ENCODE measurements at regions not wholly inside any gene's neighbourhood (a gene's known extent, or its start where the extent isn't known, plus 50 kb on each side); places are given as distances from the start of the nearest gene placed in this dataset.
"Not testable (repeated sequence)": the region's sequence is repeated elsewhere in the genome, so short reads cannot be mapped to it uniquely, and the experiment has no call there.

DNA sequence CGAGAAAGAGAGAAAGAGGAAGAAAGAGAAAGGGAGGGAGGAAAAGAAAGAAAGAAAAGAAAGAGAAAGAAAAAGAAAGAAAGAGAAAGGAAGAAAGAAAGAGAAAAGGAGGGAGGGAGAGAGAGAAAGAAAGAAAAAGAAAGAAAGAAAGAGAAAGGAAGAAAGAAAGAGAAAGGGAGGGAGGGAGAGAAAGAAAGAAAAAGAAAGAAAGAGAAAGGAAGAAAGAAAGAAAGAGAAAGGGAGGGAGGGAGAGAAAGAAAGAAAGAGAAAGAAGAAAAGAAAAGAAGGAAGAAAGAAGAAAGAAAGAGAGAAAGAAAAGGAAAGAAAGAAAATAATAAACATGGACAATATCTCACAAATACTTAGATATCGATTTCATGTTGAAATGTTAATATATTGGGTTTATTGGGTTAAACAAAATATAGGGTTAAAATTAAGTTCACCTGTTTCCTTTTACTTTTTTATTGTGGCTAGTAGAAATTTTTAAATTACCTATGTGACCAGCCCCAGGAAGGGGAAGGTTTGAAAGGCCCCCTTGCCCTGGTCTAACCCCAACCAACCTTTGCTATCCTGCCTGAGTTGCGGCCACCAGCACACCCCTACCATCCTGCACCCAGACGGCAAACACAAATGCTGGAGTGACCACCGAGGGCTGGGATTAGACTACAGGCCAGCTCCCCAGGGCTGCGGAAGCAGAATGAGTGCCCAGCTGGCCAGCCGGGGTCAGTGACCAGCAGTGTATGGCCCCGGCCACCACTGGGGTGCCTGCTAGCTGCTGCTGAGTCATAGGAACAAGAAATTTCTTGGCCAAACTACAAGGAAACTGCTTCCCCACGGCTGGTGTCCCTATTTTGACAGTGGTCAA, 81.0 kb upstream of the FGF3 start:
- H3K14ac ChIP-seq (ENCODE audit: low read length in 2 of 2) = no peak overlapping the region
- no peak overlapping the region for H3K4ac ChIP-seq (ENCODE audit: low read depth in 1 of 2, low read length in 2 of 2)
- H2BK5ac ChIP-seq (ENCODE audit: low read depth, low read length, poor library complexity, severe bottlenecking) = no peak overlapping the region
- WGBS = 63% methylated on average over 7 of the region's 9 CpGs
- no peak overlapping the region for H2BK120ac ChIP-seq (ENCODE audit: low read depth, low read length)
- H3K79me1 ChIP-seq (replicated peaks; ENCODE audit: low read length, poor library complexity, severe bottlenecking) = no peaks in the 10 kb centered on the region
- H3K23ac ChIP-seq (ENCODE audit: low read length in 2 of 2) = peak overlapping the region in 1 of 2 experiments; percentile 1
- no peak overlapping the region for H2AK5ac ChIP-seq (ENCODE audit: low read length, severe bottlenecking)
- DNase-seq = peak; percentile 44
- H3K4me1 ChIP-seq (ENCODE audit: control insufficient read depth, insufficient read depth, low read depth, low read length) = peaks cover 7% of the 10 kb centered on the region
- no peak overlapping the region for H2AFZ ChIP-seq (ENCODE audit: low read depth, low read length)
- no peak overlapping the region for H4K8ac ChIP-seq (ENCODE audit: low read length)
- no peak overlapping the region for H3K4me2 ChIP-seq (ENCODE audit: low read length, poor library complexity, severe bottlenecking)
- no peak overlapping the region for H2BK12ac ChIP-seq (ENCODE audit: low read length in 2 of 2)
- no peak overlapping the region for H3K9ac ChIP-seq (ENCODE audit: low read length)
- H2BK15ac ChIP-seq (ENCODE audit: low read depth, poor library complexity, severe bottlenecking) = no peak overlapping the region
- no peak overlapping the region for H3K18ac ChIP-seq (ENCODE audit: low read depth in 1 of 2, low read length in 2 of 2)
- H3K9me3 ChIP-seq (ENCODE audit: control insufficient read depth, low read length) = no peaks in the 10 kb centered on the region
- H3K4me3 ChIP-seq (ENCODE audit: insufficient read depth in 1 of 2, low read depth in 1 of 2, low read length in 2 of 2) = no peak overlapping the region
- no peak overlapping the region for H4K91ac ChIP-seq (ENCODE audit: low read length)
- H3K27me3 ChIP-seq (ENCODE audit: control insufficient read depth in 1 of 2, insufficient read depth in 1 of 2, low read length in 2 of 2) = peaks cover 19 to 50% of the 10 kb centered on the region in 2 experiments
- H3K36me3 ChIP-seq (ENCODE audit: control insufficient read depth in 1 of 2, insufficient read depth in 2 of 2, low read depth in 1 of 2, low read length in 2 of 2) = no peaks in the 10 kb centered on the region
- no peak overlapping the region for H3K27ac ChIP-seq (ENCODE audit: low read length, poor library complexity, severe bottlenecking)

DNA sequence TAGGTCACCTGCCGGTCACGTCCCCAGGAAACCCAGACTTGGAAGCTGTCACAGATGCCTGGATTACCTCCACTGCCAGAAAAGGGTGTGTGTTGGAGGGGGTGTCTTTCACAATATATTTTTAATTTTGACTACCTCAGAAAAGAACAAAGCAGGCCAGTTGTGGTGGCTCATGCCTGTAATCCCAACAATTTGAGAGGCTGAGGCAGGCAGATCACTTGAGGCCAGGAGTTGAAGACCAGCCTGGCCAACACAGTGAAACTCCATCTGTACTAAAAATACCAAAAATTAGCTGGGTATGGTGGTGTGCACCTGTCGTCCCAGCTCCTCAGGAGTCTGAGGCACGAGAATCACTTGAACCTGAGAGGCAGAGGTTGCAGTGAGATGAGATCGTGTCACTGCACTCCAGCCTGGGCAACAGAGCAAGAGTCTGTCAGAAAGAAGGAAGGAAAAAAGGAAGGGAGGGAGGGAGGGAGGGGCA, 81.6 kb upstream of the FGF3 start:
- H2AFZ ChIP-seq (ENCODE audit: low read depth, low read length); H2BK15ac ChIP-seq (ENCODE audit: low read depth, poor library complexity, severe bottlenecking); H3K27ac ChIP-seq (ENCODE audit: low read length, poor library complexity, severe bottlenecking); H3K4me3 ChIP-seq (ENCODE audit: insufficient read depth in 1 of 2, low read depth in 1 of 2, low read length in 2 of 2); H4K8ac ChIP-seq (ENCODE audit: low read length); H3K4ac ChIP-seq (ENCODE audit: low read depth in 1 of 2, low read length in 2 of 2); H3K79me1 ChIP-seq (replicated peaks; ENCODE audit: low read length, poor library complexity, severe bottlenecking); H3K4me2 ChIP-seq (ENCODE audit: low read length, poor library complexity, severe bottlenecking); H3K4me1 ChIP-seq (ENCODE audit: control insufficient read depth, insufficient read depth, low read depth, low read length); H2BK120ac ChIP-seq (ENCODE audit: low read depth, low read length); H3K23ac ChIP-seq (ENCODE audit: low read length in 2 of 2); H3K18ac ChIP-seq (ENCODE audit: low read depth in 1 of 2, low read length in 2 of 2); H2AK5ac ChIP-seq (ENCODE audit: low read length, severe bottlenecking); H2BK5ac ChIP-seq (ENCODE audit: low read depth, low read length, poor library complexity, severe bottlenecking); H4K91ac ChIP-seq (ENCODE audit: low read length); H2BK12ac ChIP-seq (ENCODE audit: low read length in 2 of 2); H3K9me3 ChIP-seq (ENCODE audit: control insufficient read depth, low read length); H3K9ac ChIP-seq (ENCODE audit: low read length); H3K36me3 ChIP-seq (ENCODE audit: control insufficient read depth in 1 of 2, insufficient read depth in 2 of 2, low read depth in 1 of 2, low read length in 2 of 2); DNase-seq; H3K14ac ChIP-seq (ENCODE audit: low read length in 2 of 2): not testable (repeated sequence)
- peaks cover 17 to 51% of the 10 kb centered on the region in 2 experiments for H3K27me3 ChIP-seq (ENCODE audit: control insufficient read depth in 1 of 2, insufficient read depth in 1 of 2, low read length in 2 of 2)
- WGBS = 72% methylated on average over 2 of the region's 5 CpGs

DNA sequence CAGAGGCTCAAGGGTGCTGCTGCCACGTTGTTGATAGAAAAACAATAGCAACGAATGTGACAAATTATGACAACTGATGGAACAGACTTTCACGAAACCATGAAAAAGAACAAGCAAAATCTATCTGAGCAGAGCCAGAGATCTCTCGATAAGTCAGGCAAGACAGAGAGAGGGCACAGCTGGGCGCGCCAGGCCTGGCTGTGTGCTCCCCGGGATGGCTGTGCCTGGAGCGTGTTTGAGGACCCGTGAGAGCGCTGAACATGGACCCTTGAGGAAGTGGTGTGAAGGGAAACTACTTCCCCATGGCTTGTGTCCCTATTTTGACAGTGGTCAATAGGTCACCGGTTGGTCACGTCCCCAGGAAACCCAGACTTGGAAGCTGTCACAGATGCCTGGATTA, 83.1 kb upstream of the FGF3 start:
- Histone ChIP-seq H2AK5ac (ENCODE audit: low read length, severe bottlenecking) (no peak overlapping the region), H3K4me1 (ENCODE audit: control insufficient read depth, insufficient read depth, low read depth, low read length) (peaks cover 7% of the 10 kb centered on the region), H3K4ac (ENCODE audit: low read depth in 1 of 2, low read length in 2 of 2) (no peak overlapping the region), H3K4me2 (ENCODE audit: low read length, poor library complexity, severe bottlenecking) (no peak overlapping the region), H3K27me3 (ENCODE audit: control insufficient read depth in 1 of 2, insufficient read depth in 1 of 2, low read length in 2 of 2) (peaks cover 19 to 57% of the 10 kb centered on the region in 2 experiments), H3K79me1 (replicated peaks; ENCODE audit: low read length, poor library complexity, severe bottlenecking) (no peaks in the 10 kb centered on the region), H3K18ac (ENCODE audit: low read depth in 1 of 2, low read length in 2 of 2) (no peak overlapping the region), H2BK5ac (ENCODE audit: low read depth, low read length, poor library complexity, severe bottlenecking) (no peak overlapping the region), H2BK15ac (ENCODE audit: low read depth, poor library complexity, severe bottlenecking) (no peak overlapping the region), H2AFZ (ENCODE audit: low read depth, low read length) (no peak overlapping the region), H3K9ac (ENCODE audit: low read length) (no peak overlapping the region), H4K8ac (ENCODE audit: low read length) (no peak overlapping the region), H2BK120ac (ENCODE audit: low read depth, low read length) (no peak overlapping the region), H3K4me3 (ENCODE audit: insufficient read depth in 1 of 2, low read depth in 1 of 2, low read length in 2 of 2) (no peak overlapping the region), H3K27ac (ENCODE audit: low read length, poor library complexity, severe bottlenecking) (no peak overlapping the region), H2BK12ac (ENCODE audit: low read length in 2 of 2) (no peak overlapping the region), H3K14ac (ENCODE audit: low read length in 2 of 2) (no peak overlapping the region), H3K23ac (ENCODE audit: low read length in 2 of 2) (no peak overlapping the region), H3K36me3 (ENCODE audit: control insufficient read depth in 1 of 2, insufficient read depth in 2 of 2, low read depth in 1 of 2, low read length in 2 of 2) (no peaks in the 10 kb centered on the region), H4K91ac (ENCODE audit: low read length) (no peak overlapping the region), H3K9me3 (ENCODE audit: control insufficient read depth, low read length) (no peaks in the 10 kb centered on the region)
- DNase-seq = no peak
- 96% methylated on average over 10 of the region's 12 CpGs for WGBS

DNA sequence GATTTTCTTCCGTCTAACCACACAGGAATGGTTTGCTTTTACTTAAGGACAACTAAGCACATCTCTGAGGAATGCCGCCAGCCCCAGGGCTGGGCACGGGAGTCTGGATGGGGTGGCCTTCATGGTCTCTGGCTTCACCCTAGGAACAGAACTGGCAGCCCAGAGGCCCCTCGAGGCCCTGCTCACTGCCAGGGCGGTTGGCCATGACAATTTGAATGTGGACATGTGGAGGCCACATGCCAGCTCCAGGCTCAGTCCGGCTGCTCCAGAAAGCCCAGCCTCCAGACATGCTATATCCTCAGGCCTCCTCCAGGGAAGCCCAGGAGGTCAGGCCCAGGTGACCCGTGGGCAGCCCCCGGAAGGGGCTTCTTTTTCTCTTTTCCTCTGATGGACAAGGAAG, 84.0 kb upstream of the FGF3 start:
- WGBS = 85% methylated on average over 8 of the region's 8 CpGs

More for the DNA sequence above, 84.0 kb upstream of the FGF3 start:
- no peaks in the 10 kb centered on the region for H3K9me3 ChIP-seq (ENCODE audit: control insufficient read depth, low read length)
- no peak overlapping the region for H2BK15ac ChIP-seq (ENCODE audit: low read depth, poor library complexity, severe bottlenecking)
- H3K9ac ChIP-seq (ENCODE audit: low read length) = no peak overlapping the region
- no peaks in the 10 kb centered on the region for H3K36me3 ChIP-seq (ENCODE audit: control insufficient read depth in 1 of 2, insufficient read depth in 2 of 2, low read depth in 1 of 2, low read length in 2 of 2)
- no peak overlapping the region for H2BK5ac ChIP-seq (ENCODE audit: low read depth, low read length, poor library complexity, severe bottlenecking)
- no peak overlapping the region for H2BK120ac ChIP-seq (ENCODE audit: low read depth, low read length)
- no peak overlapping the region for H4K91ac ChIP-seq (ENCODE audit: low read length)
- no peak overlapping the region for H3K18ac ChIP-seq (ENCODE audit: low read depth in 1 of 2, low read length in 2 of 2)
- no peak for DNase-seq
- peaks cover 7% of the 10 kb centered on the region for H3K4me1 ChIP-seq (ENCODE audit: control insufficient read depth, insufficient read depth, low read depth, low read length)
- H4K8ac ChIP-seq (ENCODE audit: low read length) = no peak overlapping the region
- no peaks in the 10 kb centered on the region for H3K79me1 ChIP-seq (replicated peaks; ENCODE audit: low read length, poor library complexity, severe bottlenecking)
- H2AFZ ChIP-seq (ENCODE audit: low read depth, low read length) = no peak overlapping the region
- no peak overlapping the region for H3K27ac ChIP-seq (ENCODE audit: low read length, poor library complexity, severe bottlenecking)
- no peak overlapping the region for H2AK5ac ChIP-seq (ENCODE audit: low read length, severe bottlenecking)
- no peak overlapping the region for H3K14ac ChIP-seq (ENCODE audit: low read length in 2 of 2)
- H3K4ac ChIP-seq (ENCODE audit: low read depth in 1 of 2, low read length in 2 of 2) = no peak overlapping the region
- no peak overlapping the region for H3K23ac ChIP-seq (ENCODE audit: low read length in 2 of 2)
- no peak overlapping the region for H3K4me3 ChIP-seq (ENCODE audit: insufficient read depth in 1 of 2, low read depth in 1 of 2, low read length in 2 of 2)
- no peak overlapping the region for H3K4me2 ChIP-seq (ENCODE audit: low read length, poor library complexity, severe bottlenecking)
- no peak overlapping the region for H2BK12ac ChIP-seq (ENCODE audit: low read length in 2 of 2)
- peaks cover 23 to 56% of the 10 kb centered on the region in 2 experiments for H3K27me3 ChIP-seq (ENCODE audit: control insufficient read depth in 1 of 2, insufficient read depth in 1 of 2, low read length in 2 of 2)
